OCI-LY1 (cell line): ENCODE measurements at regions not wholly inside any gene's neighbourhood (a gene's known extent, or its start where the extent isn't known, plus 50 kb on each side); places are given as distances from the start of the nearest gene placed in this dataset.

Source experiments
- H2AFZ ChIP-seq: fragments of 200-600 bp; sonication (generic), shearing (Covaris generic); 2 replicates; pipeline ENCODE4 v1.6.0; 2014; ENCODE audit warnings: antibody characterized with exemption, mild to moderate bottlenecking, low read length
- H3F3A ChIP-seq: fragments of 200-600 bp; sonication (generic), shearing (Covaris generic); 2 replicates; pipeline ENCODE4 v1.6.0; 2014; ENCODE audit warnings: mild to moderate bottlenecking, antibody characterized with exemption, low read length, moderate library complexity; ENCODE audit not compliant: insufficient read depth
- H3K27ac ChIP-seq: fragments of 200-600 bp; sonication (generic); 2 replicates; pipeline ENCODE4 v1.5.1; 2014; ENCODE audit warnings: low read length, mixed run types, mild to moderate bottlenecking, low read depth; ENCODE audit not compliant: poor library complexity, severe bottlenecking
- H3K27me3 ChIP-seq: fragments of 200-600 bp; sonication (generic); 2 replicates; pipeline ENCODE4 v1.6.0; 2014; ENCODE audit warnings: antibody characterized with exemption, mild to moderate bottlenecking, low read length, moderate library complexity; ENCODE audit not compliant: insufficient read depth
- H3K36me3 ChIP-seq: fragments of 200-600 bp; sonication (generic); 2 replicates; pipeline ENCODE4 v1.6.1; 2014; ENCODE audit warnings: mild to moderate bottlenecking, antibody characterized with exemption, low read length, moderate library complexity, mixed read lengths; ENCODE audit not compliant: insufficient read depth
- H3K4me1 ChIP-seq: fragments of 200-600 bp; sonication (generic); 2 replicates; pipeline ENCODE4 v1.5.1; 2014; ENCODE audit warnings: mild to moderate bottlenecking, low read length, moderate library complexity; ENCODE audit not compliant: insufficient read depth, severe bottlenecking
- H3K4me2 ChIP-seq: fragments of 200-600 bp; sonication (generic), shearing (Covaris generic); 2 replicates; pipeline ENCODE4 v1.6.1; 2014; ENCODE audit warnings: low read length
- H3K4me3 ChIP-seq: fragments of 200-600 bp; sonication (generic); 2 replicates; pipeline ENCODE4 v1.5.1; 2014; ENCODE audit warnings: low read length, low read depth, mild to moderate bottlenecking, mixed read lengths; ENCODE audit not compliant: poor library complexity, severe bottlenecking
- H3K79me2 ChIP-seq: fragments of 200-600 bp; shearing (Covaris generic); 2 replicates; pipeline ENCODE4 v1.6.1; 2016; ENCODE audit warnings: mixed run types, low read length, mixed read lengths; ENCODE audit not compliant: insufficient read depth
- H3K9ac ChIP-seq: fragments of 200-600 bp; sonication (generic), shearing (Covaris generic); 2 replicates; pipeline ENCODE4 v1.6.1; 2014; ENCODE audit warnings: mild to moderate bottlenecking, low read length, mixed read lengths
- H3K9me2 ChIP-seq: fragments of 200-600 bp; sonication (generic), shearing (Covaris generic); 2 replicates; pipeline ENCODE4 v1.6.1; 2014; ENCODE audit warnings: low read depth, mild to moderate bottlenecking, low read length, mixed read lengths
- H3K9me3 ChIP-seq: fragments of 200-600 bp; shearing (Covaris generic); 2 replicates; pipeline ENCODE4 v1.6.1; 2014; ENCODE audit warnings: low read length, mixed read lengths
- H4K20me1 ChIP-seq: fragments of 200-600 bp; sonication (generic), shearing (Covaris generic); 2 replicates; pipeline ENCODE4 v1.6.0; 2016; ENCODE audit warnings: mild to moderate bottlenecking, low read length; ENCODE audit not compliant: insufficient read depth
- EZH2 ChIP-seq: fragments of 200-600 bp; sonication (generic), shearing (Covaris generic); IDR thresholded peaks from 2 replicates; pipeline ENCODE4 v1.8.0; 2017; ENCODE audit warnings: borderline replicate concordance, mixed run types, mild to moderate bottlenecking, antibody characterized with exemption, low read length, moderate library complexity, mixed read lengths
- TF ChIP-seq, protein P1 (sequence below): fragments of 200-600 bp; sonication (generic), shearing (Covaris generic); IDR thresholded peaks from 2 replicates; pipeline ENCODE4 v1.5.1; 2017; ENCODE audit warnings: mild to moderate bottlenecking, antibody characterized with exemption, low read length, moderate library complexity, mixed read lengths

DNA sequence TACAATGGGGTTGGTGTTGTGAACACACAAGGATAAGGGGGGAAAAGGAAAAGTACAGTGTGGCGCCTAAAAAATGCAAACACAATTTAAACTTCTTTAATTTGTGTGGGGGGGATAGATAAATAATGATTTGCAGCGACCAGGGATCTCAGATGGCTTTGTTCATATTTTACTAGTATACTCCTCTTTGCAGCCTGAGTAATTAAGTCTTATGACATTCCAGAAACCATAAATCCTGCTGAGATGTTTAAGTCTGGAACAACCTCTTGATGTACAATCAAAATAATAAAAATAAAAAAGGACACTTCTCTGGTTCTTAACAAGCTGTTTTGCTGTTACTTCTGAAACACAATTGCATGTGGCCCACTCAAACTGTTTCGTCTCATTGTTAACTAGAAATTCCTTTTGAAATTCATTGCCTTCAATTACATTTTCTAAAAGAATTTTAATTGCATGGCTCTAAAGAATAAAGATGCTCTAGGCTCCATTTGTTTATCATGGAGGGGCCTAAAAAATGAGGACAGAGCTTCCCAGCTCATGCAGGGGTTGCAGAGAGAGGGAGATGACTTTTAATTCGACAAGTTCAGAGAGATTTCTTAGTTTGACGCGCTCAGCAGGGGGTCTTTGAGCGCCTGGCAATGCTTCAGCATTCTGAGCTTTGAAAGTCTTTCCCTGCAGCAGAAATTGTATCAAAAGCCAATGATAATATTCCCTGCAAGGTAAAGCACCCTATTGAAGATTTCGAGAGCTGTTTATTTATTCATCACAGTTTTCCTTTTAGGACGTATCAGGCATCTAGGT, 892.4 kb upstream of the TENM3 start:
- Histone ChIP-seq H3F3A (no peaks in the 10 kb centered on the region), H3K27ac (no peak overlapping the region), H3K36me3 (no peaks in the 10 kb centered on the region), H3K27me3 (no peaks in the 10 kb centered on the region), H3K79me2 (no peaks in the 10 kb centered on the region), H3K4me2 (no peak overlapping the region), H3K9ac (no peak overlapping the region), H3K9me3 (no peaks in the 10 kb centered on the region), H4K20me1 (no peaks in the 10 kb centered on the region), H3K9me2 (no peaks in the 10 kb centered on the region), H3K4me3 (no peak overlapping the region), H3K4me1 (no peaks in the 10 kb centered on the region), H2AFZ (no peak overlapping the region)
- TF ChIP-seq, protein P1, sequence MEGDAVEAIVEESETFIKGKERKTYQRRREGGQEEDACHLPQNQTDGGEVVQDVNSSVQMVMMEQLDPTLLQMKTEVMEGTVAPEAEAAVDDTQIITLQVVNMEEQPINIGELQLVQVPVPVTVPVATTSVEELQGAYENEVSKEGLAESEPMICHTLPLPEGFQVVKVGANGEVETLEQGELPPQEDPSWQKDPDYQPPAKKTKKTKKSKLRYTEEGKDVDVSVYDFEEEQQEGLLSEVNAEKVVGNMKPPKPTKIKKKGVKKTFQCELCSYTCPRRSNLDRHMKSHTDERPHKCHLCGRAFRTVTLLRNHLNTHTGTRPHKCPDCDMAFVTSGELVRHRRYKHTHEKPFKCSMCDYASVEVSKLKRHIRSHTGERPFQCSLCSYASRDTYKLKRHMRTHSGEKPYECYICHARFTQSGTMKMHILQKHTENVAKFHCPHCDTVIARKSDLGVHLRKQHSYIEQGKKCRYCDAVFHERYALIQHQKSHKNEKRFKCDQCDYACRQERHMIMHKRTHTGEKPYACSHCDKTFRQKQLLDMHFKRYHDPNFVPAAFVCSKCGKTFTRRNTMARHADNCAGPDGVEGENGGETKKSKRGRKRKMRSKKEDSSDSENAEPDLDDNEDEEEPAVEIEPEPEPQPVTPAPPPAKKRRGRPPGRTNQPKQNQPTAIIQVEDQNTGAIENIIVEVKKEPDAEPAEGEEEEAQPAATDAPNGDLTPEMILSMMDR: no peak
- TF ChIP-seq EZH2: no peak

DNA sequence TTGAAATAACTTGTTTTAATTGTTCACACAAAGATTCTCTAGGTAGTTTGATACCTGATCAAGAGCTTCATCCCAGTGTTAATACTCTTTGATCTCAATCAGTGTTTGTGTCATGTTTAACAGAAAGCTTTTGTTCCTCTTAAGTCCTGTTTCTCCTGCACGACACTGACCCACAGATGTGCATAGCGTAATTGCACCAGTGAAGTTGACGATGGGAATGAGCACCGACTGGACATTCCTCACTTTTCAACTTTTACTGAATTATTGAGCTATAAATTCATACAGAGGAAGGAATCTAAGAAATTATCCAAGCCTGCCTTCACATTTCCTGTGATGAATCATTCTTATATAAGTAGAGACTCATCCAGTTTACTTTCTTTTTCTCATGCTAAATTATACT, 878.7 kb upstream of the TENM3 start:
- Histone ChIP-seq H3K27me3 (no peaks in the 10 kb centered on the region), H3K9ac (no peak overlapping the region), H3K4me3 (no peak overlapping the region), H2AFZ (no peak overlapping the region), H3K9me2 (no peaks in the 10 kb centered on the region), H3K9me3 (no peaks in the 10 kb centered on the region), H4K20me1 (no peaks in the 10 kb centered on the region), H3F3A (no peaks in the 10 kb centered on the region), H3K27ac (no peak overlapping the region), H3K4me2 (no peak overlapping the region), H3K36me3 (no peaks in the 10 kb centered on the region), H3K79me2 (no peaks in the 10 kb centered on the region), H3K4me1 (no peaks in the 10 kb centered on the region)
- TF ChIP-seq, protein P1: no peak
- no peak for TF ChIP-seq EZH2

DNA sequence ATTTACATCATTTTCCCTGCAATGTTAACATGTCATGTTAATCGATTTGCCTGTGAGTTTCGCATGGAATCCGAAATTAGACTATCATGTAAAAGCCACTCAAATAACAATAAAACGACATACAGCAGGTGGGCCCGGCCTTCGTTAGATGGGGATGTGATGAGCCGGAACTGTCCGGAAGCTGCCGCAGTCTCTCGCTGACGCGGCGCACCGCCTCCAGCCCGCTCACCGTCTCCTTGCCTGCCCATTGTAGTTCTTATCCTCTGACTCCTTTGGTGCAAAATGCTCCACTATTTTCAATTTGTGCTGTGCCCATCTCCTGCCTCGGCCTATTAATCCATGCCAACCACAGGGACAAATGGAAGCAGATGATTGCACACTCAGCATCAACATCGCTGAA, 877.5 kb upstream of the TENM3 start:
- no peaks in the 10 kb centered on the region for H3K9me3 ChIP-seq
- H3K4me1 ChIP-seq: no peaks in the 10 kb centered on the region
- no peaks in the 10 kb centered on the region for H4K20me1 ChIP-seq
- H3K79me2 ChIP-seq: no peaks in the 10 kb centered on the region
- H3K4me3 ChIP-seq: no peak overlapping the region
- TF ChIP-seq EZH2: no peak
- TF ChIP-seq, protein P1: no peak
- H3K4me2 ChIP-seq: no peak overlapping the region
- H3K9me2 ChIP-seq: no peaks in the 10 kb centered on the region
- no peaks in the 10 kb centered on the region for H3K36me3 ChIP-seq
- H3F3A ChIP-seq: no peaks in the 10 kb centered on the region
- no peak overlapping the region for H2AFZ ChIP-seq
- no peak overlapping the region for H3K9ac ChIP-seq
- H3K27ac ChIP-seq: no peak overlapping the region
- no peaks in the 10 kb centered on the region for H3K27me3 ChIP-seq
